ENCODE measurements at regions not wholly inside any gene's neighbourhood (a gene's known extent, or its start where the extent isn't known, plus 50 kb on each side); places are given as distances from the start of the nearest gene placed in this dataset.

GRCh38 chr14:43166163-43166562 lies 1340.9 kb downstream of the FSCB start:
- dilution Hi-C loops (cut with HindIII; ENCODE audit: low sequenced_read_pairs, unreplicated experiment) = no loop called here
- Histone ChIP-seq H3K9me3 (ENCODE audit: control insufficient read depth, insufficient read depth, low read length) (peaks cover 2% of the 10 kb centered on the region; the same call in 1 of the 2 replicates), H2BK15ac (ENCODE audit: low read depth, low read length) (no peak overlapping the region), H2BK120ac (ENCODE audit: low read depth, low read length) (no peak overlapping the region), H3K9me1 (ENCODE audit: insufficient read depth, low read length) (no peaks in the 10 kb centered on the region), H3K4me3 (ENCODE audit: insufficient read depth, low read depth, low read length) (no peak overlapping the region), H3K36me3 (ENCODE audit: control insufficient read depth, insufficient read depth, low read length) (no peaks in the 10 kb centered on the region), H3K27ac (ENCODE audit: insufficient read depth, low read length) (no peak overlapping the region), H4K91ac (ENCODE audit: insufficient read depth, low read depth, low read length) (no peak overlapping the region), H4K5ac (ENCODE audit: low read depth, low read length) (no peak overlapping the region), H2AK9ac (replicated peaks; ENCODE audit: low read depth, low read length, poor library complexity) (no peak overlapping the region), H3K18ac (ENCODE audit: low read depth, low read length) (no peak overlapping the region), H2AFZ (replicated peaks; ENCODE audit: low read length, poor library complexity) (no peak overlapping the region), H3K4me2 (ENCODE audit: low read depth, low read length) (no peak overlapping the region), H2BK5ac (ENCODE audit: low read depth, low read length, poor library complexity, severe bottlenecking) (no peak overlapping the region), H3K79me1 (ENCODE audit: low read depth in 1 of 2, low read length in 2 of 2) (no peaks in the 10 kb centered on the region), H4K20me1 (ENCODE audit: insufficient read depth, low read length) (no peaks in the 10 kb centered on the region), H2BK20ac (ENCODE audit: low read depth, low read length) (no peak overlapping the region), H3K23ac (ENCODE audit: low read depth, low read length) (no peak overlapping the region), H3K9ac (ENCODE audit: low read depth, low read length) (no peak overlapping the region), H4K8ac (ENCODE audit: low read depth in 2 of 2, low read length in 2 of 2) (no peak overlapping the region), H2AK5ac (ENCODE audit: low read depth, low read length) (no peak overlapping the region), H3K56ac (ENCODE audit: extremely low read depth, insufficient read depth, low read length) (no peak overlapping the region), H3K14ac (replicated peaks; ENCODE audit: low read depth, low read length) (no peak overlapping the region), H3K4ac (ENCODE audit: low read depth, low read length) (no peak overlapping the region), H3K27me3 (ENCODE audit: control insufficient read depth, insufficient read depth, low read length) (no peaks in the 10 kb centered on the region), H3K4me1 (ENCODE audit: control insufficient read depth, insufficient read depth, low read length) (no peaks in the 10 kb centered on the region)
- CTCF ChIA-PET = no interaction called here
- in situ Hi-C loops (cut with MboI; ENCODE audit: low sequenced_read_pairs) = no loop called here
- ATAC-seq (ENCODE audit: low read depth) (no peak), DNase-seq (no peak)
- TF ChIP-seq CEBPB (IDR thresholded peaks at IDR 0.05; ENCODE audit: low read depth, low read length) (no peak), FOS (IDR thresholded peaks at IDR 0.05; ENCODE audit: low read depth, low read length) (no peak), USF2 (IDR thresholded peaks at IDR 0.05; ENCODE audit: low read depth, low read length) (no peak), RCOR1 (IDR thresholded peaks at IDR 0.05; ENCODE audit: insufficient replicate concordance, low read length) (no peak), RFX5 (IDR thresholded peaks at IDR 0.05; ENCODE audit: low read depth, low read length) (no peak), BHLHE40 (IDR thresholded peaks at IDR 0.05; ENCODE audit: low read depth, low read length) (no peak), RAD21 (IDR thresholded peaks at IDR 0.05; ENCODE audit: low read length) (no peak), NFE2L2 (IDR thresholded peaks at IDR 0.05; ENCODE audit: low read depth, low read length) (no peak), POLR2A (IDR thresholded peaks at IDR 0.05; ENCODE audit: low read depth, low read length) (no peak), SMC3 (IDR thresholded peaks at IDR 0.05; ENCODE audit: low read depth, low read length) (no peak), CHD1 (IDR thresholded peaks at IDR 0.05; ENCODE audit: low read depth, low read length) (no peak), MAZ (IDR thresholded peaks at IDR 0.05; ENCODE audit: borderline replicate concordance, low read depth, low read length) (no peak)
- WGBS, 2 experiments (ENCODE audit: extremely low coverage in 2 of 2, insufficient read length in 1 of 2) = no CpG with 5 or more reads among the region's 2 CpGs
- no TSS peak for BruUV-seq (replicated peaks)
- intact Hi-C loops (cut with micrococcal nuclease) = loop anchor here (5.0 kb wide), 1 partner anchor 571 kb away; no protein-coding TSS in a partner anchor
- POLR2A ChIA-PET (ENCODE audit: unreplicated experiment) = no interaction called here
